ENCODE measurements at regions not wholly inside any gene's neighbourhood (a gene's known extent, or its start where the extent isn't known, plus 50 kb on each side); places are given as distances from the start of the nearest gene placed in this dataset.
"Not testable (repeated sequence)": the region's sequence is repeated elsewhere in the genome, so short reads cannot be mapped to it uniquely, and the experiment has no call there.

DNA sequence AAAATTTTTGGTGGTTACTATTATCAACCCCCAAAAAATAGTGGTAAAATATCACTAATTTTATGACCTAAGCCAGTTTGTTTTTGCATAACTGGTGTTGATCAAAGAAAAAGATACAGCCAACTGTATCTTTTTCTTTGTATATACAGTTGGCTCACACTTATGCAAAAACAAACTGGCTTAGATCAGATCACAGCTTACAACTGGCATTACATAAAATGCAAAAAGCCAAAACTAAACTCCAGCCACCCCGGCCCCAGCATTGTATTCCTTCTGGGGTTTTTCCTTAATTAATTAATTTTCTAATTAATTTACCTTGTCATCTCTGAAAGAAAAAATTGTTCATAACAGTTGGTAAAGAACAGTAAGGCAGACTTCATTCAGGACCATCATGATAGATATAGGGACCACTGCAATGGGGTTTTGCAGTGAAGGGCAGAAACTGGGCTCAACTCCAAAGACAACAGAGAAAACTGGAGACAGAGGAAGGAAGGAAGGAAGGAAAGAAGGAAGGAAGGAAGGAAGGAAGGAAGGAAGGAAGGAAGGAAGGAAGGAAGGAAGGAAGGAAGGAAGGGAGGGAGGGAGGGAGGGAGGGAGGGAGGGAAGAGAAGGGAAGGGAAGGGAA is 202.1 kb downstream of the HNRNPD start:
- DNase-seq = no peak

DNA sequence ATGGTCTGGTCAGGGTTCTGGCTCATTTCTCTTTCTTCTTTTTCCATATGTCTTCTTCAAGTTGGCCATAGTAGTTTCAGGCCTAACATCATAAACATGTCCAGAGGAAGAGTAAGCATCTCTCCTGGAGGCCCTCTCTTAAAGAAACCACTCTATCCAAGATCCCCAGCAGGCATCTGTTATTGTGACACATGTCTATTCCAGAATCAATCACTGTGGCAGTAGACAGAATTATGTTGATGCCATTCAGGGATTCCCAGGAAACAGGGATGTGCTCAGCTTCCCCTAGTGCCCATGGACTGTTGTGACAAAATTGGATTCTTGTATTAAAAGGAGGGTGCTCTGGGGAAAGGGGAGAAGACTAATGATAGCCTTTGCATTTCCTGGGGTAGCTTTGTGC is 224.0 kb downstream of the HNRNPD start:
- no peak for DNase-seq

DNA sequence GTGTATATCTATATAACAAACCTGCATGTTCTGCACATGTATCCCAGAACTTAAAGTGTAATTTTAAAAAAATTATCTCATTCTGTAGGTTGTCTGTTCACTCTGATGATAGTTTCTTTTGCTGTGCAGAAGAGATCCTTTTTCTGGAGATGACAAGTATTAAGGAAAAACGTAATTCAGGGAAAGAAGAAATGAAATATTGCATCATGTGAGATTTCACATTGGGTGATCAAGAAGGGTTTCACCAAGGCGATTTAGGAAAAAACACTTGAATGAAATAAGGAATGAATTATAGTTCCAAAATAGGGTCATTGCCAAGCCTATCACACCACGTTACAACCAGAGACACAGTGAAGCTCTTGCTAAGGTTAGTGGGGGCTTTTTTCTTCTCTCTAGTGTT is 227.9 kb downstream of the HNRNPD start:
- no peak for DNase-seq

DNA sequence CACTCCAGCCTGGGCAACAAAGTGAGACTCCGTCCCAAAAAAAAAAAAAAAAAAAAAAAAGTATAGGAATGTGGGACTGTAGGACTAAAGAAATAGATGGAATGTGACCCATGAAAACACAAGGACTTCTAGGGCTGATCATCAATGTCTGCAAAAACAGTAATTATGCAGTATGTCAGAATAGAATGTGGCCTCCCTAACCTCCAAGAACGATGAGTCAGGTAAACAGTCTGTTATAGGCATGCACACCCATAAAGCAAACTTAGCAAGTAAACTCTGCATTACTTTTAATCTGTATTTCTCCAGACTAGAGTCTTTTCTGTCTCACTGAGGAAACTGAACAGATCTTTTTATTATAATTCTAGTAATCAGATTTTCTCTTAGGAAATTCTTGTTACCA is 233.4 kb downstream of the HNRNPD start:
- no peak for DNase-seq

DNA sequence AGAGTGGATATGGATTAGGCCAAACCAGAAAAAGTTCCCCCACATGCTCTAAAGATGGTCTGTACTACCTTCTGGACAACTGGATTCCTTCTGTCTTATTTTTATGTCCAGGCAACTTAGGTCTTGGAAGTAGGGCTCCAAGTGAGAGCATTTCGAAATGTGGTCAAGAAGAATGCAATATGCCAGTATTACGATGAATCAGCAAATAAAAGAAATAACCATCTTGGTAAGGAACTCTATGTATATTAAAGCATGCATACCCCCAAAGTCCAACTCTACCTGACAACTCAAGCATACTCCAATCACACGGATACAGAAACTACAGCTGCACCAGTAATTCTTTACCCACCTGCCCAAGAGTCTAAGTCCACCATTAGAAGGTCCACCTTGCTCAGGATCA is 234.5 kb downstream of the HNRNPD start:
- no peak for DNase-seq

DNA sequence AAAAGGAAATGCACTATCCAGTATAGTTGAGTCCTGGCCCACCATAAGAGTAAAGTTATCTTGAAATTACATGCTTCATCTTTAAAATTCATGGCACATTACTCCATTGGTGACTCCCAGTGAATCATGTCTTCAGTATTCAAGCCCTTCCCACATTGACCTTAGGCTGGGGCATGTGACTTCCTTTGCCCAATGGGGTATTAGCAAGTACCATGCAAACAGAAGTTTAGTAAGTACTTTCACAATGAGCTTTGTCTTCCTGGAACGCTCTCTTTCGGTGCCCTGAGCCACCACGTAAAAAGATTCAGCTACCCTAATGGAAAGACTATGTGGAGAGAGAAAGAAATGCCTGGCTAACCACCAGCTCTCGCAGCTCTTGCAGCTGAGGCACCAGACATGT is 235.4 kb downstream of the HNRNPD start:
- DNase-seq = no peak

DNA sequence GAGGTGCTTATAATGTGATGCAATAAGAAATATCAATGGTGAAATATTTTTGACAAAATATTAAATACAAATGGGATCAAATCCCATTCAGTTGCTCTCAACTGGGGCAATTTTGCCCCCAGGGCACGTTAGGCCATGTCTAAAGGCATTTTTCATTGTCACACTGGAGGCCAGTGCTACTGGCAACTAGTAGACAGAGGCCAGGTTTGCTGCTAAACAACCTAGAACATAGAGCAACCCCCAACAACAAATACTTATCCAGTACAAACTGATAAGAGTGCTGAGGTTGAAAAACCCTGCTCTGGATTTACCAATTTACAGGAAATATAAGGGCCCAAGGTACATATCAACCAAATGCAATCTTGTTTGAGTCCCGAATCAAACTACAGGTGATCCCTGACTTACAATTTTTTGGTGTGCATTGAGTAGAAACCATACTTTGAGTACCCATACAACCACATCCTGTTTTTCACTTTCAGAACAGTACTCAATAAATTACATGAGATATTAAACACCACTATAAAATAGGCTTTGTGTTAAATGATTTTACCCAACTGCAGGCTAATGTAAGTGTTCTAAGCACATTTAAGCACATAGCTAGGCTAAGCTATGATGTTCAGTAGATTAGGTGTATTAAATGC is 237.5 kb downstream of the HNRNPD start:
- no peak for DNase-seq

DNA sequence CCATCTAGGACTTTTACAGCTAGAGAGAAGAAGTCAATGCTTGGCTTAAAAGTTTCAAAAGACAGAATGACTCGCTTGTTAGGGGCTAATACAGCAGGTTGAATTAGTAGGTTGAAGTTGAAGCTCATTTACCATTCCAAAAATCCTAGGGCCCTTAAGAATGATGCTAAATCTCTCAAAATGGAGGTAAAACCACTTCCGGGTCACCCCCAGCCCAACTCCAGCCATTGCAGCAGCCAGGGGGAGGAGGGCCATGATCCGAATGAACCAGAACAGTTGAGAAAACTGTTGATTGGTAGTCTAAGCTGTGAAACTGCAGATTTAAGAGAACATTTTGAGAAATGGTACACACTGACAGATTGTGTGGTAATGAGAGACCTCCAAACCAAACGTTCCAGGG is 245.4 kb downstream of the HNRNPD start:
- DNase-seq = no peak

DNA sequence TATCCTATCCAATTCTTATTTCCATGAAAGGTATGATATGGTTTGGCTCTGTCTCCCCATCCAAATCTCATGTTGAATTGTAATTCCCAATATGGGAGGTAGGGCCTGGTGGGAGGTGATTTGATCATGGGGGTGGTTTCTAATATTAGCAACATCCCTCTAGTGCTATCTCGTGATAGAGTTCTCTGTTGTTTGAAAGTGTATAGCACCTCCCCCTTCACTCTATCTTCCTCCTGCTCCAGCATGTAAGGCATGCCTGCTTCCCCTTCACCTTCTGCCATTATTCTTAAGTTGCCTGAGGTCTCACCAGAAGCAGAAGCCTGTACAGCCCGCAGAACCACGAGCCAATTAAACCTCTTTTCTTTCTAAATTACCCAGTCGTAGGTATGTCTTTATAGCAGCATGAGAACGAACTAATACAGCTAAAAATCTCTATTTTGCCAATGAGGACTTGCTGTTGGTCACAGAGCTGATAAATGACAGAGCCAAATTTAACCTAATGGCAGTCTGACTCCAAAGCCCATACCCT is 247.2 kb downstream of the HNRNPD start:
- no peak for DNase-seq

DNA sequence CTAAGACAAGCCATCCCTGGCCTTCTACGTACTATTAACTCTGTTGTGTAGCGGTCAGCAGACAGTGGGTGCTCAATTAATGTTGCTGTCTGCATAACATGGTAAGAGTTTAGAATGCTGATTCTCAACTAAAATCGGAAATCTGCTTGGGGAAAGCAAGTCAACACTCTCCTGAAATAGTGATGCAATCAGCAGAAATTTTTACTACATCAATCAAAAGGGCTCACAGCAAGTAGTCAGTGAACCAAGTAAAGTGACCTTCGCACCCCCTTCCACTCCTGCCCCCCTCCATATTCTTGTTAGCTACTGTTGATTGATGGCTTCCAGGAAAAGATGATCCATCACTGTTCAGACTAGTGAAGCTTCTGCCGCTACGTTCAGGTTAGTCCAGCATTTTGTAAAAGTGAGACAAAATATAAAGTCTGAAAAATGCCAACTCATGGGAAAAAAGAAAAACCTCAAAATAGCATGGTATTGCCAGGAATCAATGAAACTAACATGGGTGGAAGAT is 247.9 kb downstream of the HNRNPD start:
- no peak for DNase-seq

DNA sequence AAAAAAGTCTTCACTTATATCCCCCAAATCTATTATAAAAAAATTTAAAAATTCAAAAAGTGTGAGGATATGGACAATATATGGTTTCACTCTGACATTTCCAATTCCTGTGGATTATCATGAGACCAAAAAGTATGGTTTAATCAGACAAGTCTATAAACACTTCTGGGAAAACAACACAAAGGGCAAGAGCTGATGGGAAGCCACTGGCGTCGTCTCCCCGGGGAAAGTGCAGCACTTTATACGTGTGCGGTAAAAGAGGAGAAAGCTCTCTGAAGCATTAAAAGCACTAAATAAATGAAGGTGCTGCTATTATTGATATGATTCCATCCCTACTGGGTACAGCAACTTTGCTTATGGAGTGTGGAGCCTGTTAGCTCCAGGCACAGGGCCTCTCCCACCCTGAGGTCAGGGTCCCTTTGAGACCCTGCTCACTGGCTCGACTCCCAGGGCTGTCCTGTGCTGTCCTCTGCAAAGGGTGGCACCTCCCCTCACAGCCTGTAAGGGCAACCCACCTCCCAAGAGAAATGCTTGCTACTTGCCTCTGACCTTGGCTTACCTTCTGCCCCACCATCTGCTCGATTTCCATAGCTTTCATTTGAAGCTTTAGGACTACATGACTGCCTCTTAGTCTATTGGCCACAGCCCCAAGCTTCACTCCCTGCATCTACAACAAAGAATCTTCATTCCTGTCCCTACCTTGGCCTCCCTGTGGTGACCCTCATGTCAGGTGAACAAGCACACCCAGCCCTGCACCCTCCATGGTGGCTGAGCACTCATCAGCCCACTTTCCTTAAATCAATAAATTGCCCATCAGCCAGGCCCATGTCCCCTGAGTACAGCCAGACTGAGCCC is 248.6 kb downstream of the HNRNPD start:
- DNase-seq = no peak

DNA sequence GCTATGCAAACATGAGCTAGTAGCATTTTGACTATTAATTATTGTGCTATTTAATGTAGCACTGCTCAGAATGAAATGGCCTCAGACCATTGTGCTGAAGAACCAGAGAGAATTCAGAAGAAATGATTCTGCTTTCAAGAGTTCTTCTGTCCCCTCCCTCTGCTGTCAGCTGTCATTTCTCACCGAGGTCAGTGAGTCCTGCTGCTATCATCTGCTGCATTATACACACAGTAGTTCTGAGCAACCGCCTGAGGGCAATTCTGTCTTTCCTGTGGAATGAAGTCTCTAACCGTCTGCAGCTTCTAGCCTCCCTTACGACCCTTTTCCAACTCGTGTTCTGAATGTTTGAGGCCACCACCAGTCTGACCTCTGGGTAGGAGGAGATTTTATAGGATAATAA is 249.4 kb downstream of the HNRNPD start:
- DNase-seq = no peak

DNA sequence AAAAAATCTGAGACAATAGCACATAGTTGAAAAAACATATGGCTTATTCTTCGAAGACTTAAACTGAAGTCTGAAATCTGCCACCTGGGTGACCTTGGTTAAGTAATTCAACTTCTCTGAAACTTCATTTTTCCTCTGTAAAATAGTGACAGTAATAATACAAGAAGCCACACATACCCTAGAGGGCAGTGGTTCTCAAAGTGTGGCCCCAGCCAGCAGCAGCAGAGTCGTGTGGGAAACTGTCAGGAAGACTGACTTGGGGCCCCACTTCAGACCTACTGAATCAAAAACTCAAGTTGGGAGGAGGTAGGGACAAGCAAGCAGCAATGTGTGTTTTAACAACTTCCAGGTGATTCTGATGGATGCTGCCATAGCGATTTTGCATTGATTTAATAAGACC is 249.9 kb downstream of the HNRNPD start:
- no peak for DNase-seq

DNA sequence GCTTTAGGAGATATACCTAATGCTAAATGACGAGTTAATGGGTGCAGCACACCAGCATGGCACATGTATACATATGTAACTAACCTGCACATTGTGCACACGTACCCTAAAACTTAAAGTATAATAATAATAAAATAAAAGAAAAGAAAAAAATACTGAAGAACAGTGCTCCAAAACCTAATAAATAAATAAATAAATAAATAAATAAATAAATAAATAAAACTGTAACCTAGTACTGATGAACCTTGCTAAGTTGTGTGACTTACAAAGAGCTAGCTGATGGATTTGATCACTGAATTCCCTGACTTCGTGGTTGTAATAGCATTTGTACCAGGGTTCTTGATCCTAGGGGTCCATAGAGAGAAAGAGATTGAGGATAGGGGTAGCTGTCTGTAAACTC is 258.6 kb downstream of the HNRNPD start:
- DNase-seq = not testable (repeated sequence)

DNA sequence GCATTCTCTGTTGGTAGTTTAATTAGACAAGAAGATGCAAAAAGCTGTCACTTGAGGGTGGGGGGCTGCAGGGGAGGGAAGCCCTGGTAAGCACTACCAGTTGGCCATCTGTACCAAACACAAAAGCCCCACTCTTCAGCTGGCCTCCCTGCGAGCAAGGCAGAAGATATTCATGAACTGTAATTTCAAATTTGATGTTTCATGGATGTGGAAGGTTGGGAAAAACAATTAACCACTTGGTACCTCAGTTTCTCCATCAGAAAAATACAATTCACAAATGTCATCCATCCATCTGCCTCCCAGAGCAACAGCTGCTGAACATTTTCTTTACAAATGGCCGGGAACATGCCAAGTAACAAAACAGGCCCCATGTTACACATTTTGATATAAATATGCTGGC is 265.3 kb downstream of the HNRNPD start:
- DNase-seq = no peak

DNA sequence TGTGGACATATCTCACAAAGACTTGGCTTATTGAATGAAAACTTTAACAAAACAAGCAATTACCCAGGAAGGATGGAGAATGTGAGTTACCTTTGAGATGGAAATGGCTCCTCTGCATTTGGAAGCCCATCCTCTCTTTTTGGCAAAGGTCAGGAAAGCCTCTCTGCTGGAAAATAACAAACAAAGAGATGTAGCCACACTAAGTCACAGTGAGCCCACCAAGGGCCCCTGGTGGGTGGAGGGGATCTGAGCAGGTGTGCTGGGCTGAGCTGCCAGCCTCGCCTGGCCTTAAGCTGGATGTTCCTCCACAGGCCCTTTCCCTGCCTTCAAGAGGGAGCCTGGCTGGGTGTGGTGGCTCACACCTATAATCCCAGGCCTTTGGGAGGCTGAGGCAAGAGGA is 269.2 kb downstream of the HNRNPD start:
- DNase-seq = no peak

DNA sequence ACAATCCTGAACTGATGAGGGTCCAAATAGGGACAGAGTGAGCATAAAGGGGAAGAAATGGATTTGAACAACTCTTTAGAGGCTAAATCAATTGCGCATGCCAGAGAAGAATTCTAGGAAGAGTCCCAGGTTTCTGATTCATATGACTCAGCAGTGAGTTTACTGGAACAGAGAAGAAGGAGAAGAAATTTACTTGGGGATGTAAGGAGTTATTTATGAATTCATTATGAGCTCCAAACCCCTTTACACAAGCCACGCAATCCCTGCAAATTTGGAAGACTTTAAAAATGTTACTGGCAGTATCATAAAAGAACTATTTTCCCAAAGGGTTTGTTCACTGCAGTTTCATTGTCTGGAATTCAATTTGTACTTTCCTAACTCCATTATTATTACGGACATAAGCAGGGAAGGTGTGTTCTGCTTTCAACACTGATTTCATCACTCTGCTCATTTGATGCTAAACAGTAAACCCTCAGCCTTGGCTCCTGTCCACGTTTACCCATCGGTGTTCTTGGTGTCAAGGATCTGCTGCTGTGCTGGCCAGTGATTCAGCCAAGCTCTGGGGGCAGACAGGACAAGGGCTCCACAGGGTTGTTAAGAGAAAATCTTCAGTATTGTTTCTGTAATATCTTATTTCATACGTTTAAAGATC is 273.7 kb downstream of the HNRNPD start:
- no peak for DNase-seq

DNA sequence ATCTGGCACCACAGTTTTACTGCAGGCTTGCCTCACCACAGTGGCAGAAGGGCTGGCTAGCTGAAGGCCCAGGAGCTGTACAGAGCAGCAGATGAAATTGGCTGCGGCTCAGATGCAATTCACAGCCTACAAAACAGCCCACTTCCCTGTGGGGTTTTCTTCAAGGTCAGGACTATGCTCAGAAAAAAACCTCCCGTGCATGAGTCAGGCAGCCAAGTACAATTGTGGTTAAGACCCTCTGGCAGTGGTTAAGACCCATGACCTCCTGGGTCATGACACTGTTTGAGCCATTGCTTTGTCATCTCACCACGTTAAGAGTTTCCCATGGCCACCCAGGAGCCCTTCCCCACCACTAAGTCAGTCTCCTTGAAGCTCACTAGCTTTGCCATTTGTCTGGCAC is 276.3 kb downstream of the HNRNPD start:
- DNase-seq = no peak

DNA sequence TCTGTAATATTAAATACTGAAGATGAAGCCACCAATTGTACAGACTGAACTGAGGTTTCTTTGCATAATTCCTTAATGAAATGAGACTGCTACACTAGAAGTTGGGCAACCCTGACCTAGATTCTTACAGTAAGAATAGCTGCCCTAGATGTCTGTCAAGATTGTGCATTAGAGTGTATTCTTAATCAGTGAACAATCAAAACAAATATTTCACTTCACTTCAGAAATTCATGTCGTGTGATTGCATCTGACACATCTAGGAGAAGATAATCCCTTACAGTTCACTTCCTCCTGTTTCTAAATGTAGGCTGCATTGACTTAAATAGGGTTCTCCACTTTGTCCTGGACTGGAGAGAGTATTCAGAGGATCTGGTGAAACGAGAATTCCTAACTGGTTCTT is 283.1 kb downstream of the HNRNPD start:
- no peak for DNase-seq

DNA sequence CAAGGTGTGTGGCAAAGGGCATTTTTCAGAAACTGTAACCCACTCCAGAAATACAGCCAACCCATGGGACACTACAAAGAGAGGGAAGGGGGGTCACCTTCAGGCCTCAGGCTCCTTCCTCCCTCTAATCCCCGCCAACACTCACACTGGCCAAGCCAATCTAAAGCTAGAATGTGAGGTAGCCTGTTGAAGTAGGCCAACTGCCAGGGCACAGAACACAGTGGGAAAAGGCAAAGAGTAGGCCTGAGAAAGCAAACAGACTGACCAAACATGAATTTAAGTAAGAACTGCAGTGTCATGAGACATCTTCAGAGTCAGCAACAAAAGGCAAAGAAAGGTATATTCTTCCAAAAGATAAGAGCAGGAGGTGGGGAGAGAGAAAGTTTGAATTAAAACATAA is 289.0 kb downstream of the HNRNPD start:
- DNase-seq = no peak

DNA sequence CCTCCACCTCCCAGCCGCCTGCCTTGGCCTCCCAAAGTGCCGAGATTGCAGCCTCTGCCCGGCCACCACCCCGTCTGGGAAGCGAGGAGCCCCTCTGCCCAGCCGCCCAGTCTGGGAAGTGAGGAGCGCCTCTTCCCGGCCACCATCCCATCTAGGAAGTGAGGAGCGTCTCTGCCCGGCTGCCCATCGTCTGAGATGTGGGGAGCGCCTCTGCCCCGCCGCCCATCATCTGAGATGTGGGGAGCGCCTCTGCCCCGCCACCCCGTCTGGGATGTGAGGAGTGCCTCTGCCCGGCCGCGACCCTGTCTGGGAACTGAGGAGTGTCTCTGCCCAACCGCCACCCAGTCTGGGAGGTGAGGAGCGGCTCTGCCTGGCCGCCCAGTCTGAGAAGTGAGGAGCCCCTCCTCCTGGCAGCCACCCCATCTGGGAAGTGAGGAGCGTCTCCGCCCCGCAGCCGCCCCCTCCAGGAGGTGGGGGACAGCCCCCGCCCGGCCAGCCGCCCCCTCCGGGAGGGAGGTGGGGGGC is 296.3 kb downstream of the HNRNPD start:
- not testable (repeated sequence) for DNase-seq

DNA sequence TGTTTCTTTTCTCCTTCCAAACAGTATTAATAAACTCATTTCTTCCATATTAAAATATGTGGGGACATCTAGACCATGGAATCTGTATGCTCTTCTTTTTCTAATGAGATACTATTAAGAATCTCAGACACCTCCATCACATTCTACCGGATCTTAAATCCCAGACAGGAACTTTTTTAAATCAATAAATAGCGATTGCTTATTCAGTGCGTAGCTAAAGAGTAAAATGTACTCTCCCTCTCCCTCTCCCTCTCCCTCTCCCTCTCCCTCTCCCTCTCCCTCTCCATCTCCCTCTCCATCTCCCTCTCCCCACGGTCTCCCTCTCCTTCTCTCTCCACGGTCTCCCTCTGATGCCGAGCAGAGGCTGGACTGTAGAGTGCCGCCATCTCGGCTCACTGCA is 297.0 kb downstream of the HNRNPD start:
- no peak for DNase-seq

DNA sequence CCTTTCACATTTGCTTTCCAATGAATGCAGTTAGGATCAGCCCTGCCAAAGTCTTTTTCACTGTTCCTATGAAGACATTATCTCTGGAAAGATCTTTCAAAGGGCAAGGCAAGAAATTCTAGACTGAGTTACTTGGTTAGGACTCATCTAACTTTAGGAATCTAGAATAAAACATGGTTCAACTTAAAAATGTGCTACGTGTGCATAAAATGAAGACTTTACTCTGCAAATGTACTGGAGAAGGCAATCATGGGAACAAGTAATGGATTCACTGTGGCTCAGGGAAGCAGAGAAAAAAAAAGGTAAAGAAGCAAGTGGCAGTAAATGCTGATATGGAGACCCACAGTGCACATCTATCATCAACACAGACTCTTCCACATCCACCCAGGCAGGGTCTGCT is 297.4 kb downstream of the HNRNPD start:
- DNase-seq = no peak

Data from NCI-H1436 (cell line).